Left ventricle myocardium superior (tissue), 1 donor: ENCODE measurements at regions not wholly inside any gene's neighbourhood (a gene's known extent, or its start where the extent isn't known, plus 50 kb on each side); places are given as distances from the start of the nearest gene placed in this dataset.
"Not testable (repeated sequence)": the region's sequence is repeated elsewhere in the genome, so short reads cannot be mapped to it uniquely, and the experiment has no call there.

ENCODE experiments used
- ATAC-seq: fragments of 200-7000 bp; cut with Tn5 transposase; one replicate; pipeline ENCODE4 v1.9.1; 2020; ENCODE audit warnings: mild to moderate bottlenecking, moderate library complexity
- DNase-seq: peaks from one replicate; pipeline ENCODE4 v3.0.0-alpha.2; 2020
- intact Hi-C: fragments of 100-400 bp; cut with micrococcal nuclease; formaldehyde crosslinking; loops from one replicate; pipeline ENCODE4 v1.11.0; 2022
- donor health status: DM: no; HTN: yes; CAD: no; lungs with severe emphysema.

DNA sequence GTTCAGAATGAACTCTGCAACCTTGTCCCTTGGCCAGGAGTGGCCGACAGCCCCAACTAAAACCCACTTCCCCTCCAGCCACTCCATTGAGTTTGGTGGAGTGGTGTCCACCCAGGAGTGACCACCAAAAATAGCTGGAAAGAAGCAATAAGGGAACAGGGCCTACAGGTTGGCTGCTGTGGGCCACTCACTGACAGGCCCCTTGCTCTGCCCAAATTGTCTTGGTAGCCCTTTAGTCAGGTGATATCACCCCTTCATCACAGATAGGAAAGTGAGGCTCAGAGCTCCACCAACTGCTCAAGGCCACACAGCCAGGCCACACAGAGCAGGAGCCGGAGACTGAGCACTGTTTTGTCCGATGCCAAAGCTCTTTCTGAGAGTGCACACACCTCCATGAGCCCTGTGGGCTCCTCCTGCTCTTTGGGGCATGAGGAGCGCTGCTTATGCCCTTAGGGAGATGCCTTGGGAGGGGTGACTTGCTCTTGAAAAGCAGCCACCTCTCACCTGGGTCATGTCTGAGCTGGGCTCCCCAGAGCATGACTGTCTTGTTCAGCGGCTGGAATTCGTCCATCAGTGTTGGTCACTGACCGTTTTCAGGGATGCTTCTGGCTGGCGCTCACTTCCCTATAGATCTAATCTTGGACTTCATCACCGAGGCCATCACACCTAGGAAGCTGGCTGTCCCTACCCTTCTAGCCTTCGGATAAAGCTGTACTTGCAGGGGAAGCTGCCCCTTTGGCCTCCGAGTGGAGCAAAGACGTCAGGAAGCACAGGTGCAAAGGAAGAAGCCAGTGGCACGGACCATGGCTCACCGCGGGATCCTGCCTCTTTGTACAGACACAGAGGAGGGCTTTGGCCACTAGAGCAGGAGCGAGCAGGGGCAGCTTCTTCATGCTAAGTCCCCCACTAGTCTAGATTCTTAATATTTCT lies 186.0 kb upstream of the ZNF469 start:
- intact Hi-C loops = no loop called here

DNA sequence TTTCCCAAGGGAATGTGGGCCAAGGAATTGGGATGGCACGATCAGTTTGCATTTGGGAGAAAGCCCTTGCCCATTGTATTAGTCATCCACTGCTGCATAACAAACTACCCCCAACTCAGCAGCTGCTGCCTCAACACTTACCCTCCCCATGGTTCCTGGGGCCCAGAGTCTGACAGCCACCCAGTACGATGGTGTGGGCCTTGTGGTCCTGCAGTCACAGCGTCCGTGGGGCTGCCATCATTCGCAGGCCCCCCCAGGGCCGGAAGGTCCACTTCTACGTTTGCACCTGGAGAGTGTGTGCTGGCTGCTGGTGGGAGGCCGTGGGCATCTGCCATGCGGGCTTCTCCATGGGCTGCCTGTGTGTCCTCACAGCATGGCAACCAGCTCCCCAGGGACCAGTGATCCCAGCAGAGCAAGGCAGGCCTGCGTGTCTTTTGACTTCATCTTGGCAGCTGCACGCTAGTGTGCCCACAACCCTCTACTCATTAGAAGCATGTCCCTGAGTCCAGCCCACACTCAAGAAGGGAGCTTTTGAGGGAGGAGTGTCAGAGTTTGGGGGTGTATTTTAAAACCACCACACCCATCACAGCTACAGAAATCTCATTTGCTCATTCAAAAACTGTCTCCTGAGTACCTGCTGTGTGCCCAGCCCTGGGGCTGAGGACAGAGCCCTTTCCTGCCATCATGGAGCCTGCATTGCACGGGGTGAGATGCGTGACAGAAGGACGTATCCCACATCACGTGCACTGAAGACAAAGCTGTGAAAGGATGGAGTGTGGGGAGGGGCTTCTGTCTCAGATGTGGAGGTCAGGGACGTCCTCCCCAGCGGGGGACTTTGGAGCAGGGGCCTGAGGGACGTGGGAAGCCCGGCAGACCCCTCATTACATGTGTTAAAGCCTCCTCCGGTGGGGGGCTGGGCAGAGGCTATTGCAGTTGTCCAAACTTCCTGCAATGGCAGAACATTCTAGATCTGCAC lies 185.0 kb upstream of the ZNF469 start:
- intact Hi-C loops = no loop called here
- ATAC-seq (no peak), DNase-seq (no peak)

More for the DNA sequence above, 186.0 kb upstream of the ZNF469 start:
- DNase-seq = no peak
- no peak for ATAC-seq

DNA sequence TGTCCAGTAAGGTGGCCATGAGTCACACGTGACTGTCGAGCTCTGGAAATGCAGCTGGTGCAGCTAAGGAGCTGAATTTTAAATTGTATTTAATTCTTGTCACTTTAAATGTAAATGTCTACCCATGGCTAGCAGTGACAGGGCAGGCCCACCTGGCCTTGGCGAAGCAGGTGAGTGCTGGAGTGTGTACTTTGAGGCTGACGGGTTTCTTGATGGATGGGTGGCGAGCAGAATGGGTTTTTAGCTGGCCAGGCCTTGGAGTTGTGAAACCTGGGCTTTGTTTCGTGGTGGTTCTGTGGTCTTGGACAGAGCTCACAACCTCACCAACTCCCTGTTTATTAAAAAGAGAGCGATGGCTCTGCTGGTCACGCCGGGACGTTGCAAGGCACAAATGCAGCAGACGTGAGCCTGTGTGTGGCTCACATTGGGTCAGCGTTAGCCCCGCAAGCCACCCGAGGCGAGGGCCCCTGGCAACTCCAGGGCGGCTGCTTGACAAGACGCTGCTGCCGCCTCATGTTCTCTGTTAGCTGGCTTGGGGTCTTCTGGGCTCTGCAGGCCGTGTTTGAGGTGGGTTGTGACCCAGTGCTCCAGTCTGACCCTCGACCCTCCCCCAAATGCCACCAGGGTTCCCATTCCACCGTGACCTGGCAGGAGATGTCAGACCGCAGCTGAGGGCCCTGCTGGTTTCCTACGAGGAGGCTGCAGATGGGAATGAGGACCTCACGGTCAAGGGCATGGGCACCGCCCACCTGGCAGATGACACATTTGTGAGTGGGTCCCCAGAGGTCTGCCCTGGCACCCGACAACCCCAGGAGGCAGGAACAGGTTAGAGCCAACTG lies 184.1 kb upstream of the ZNF469 start:
- intact Hi-C loops, DNase-seq, ATAC-seq: not testable (repeated sequence)

DNA sequence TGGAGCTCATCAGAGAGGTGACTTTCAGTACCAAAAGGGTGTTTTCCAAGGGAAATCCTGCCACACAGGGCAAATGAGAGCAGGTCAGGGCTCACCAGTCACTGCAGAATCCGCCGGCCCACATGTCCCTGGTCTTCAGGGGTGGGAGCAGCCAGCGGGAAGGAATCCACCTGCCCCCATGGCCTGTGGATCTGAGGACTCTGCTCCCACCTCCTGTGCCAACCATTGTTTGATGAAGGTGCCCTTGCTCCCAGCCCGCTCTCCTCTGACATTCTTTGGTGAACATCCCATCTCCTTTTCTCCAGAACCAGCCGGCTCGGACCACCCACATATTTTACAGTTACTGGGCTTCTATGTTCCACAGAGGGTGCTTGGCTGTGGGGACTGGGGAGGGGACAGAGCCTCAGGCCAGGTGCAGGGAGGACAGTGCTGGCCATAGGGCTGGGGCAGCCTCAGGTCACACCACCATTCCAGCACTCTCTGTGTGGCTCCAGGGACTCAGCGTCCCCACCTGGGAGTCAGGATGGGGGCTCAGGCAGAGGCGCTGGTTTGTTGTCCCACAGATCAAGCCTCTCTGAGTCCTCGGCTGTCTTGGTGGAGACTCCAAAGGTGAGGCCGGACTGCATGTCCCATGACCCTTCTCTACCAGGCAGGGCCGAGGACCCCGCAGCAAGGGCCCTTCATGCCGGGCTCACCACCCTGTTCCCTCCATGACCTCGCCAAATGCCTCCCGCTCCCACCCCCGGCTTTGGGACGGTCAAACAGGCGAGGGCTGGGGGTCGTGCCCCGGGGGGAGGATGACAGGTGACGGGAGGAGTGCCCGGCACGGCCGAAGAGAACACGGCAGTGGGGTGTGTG lies 183.2 kb upstream of the ZNF469 start:
- ATAC-seq, DNase-seq, intact Hi-C loops: not testable (repeated sequence)

DNA sequence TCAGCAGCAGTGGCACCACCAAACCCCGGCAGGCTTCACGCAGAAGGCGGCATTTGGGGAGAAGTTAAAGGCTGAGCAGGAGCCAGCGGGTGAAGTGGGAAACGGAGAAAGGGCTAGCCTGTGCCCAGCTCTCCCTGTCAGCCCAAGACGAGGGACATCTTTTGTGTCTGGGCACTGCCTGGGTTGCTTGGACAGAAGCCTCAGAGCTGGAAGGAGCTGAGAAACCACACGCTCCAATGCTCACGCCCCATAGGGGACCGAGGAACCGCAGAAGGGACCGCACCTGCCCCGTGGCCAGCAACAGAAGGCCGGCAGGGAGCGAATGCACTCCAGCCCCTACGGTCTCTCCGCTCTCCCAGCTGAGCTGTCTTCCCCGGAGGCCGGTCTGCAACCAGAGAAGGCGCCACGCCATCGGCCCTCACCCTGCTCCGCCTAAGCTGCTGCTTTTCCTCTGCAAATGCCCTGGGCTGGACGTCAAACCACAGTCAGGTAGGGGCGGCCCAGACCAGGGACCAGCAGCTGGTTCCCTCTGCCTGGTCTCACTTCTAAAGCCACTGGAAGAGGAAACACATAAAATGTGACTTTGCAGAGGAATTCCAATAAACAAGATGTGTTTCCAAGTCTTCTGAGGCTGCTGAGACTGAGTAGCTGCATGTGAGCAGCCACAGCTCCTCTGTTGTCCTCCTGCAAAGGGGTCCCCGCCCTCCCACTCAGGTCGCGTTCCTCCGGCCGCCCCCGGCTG lies 182.4 kb upstream of the ZNF469 start:
- DNase-seq, intact Hi-C loops: not testable (repeated sequence)
- peak; percentile 38 for ATAC-seq

DNA sequence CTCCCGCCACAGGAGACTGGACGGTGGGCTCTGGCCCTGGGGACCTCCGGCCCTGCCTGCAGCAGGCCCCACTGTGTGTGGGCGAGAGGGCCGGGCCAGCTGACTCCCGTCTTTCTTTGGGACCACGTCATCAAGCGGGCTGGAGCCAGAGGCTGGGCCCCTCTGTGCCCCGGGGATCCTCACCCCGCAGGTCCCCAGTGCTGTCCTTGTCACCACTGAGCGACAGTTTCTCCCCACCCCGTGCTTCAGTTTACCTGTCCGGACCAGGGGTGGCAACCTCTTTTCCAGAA lies 181.9 kb upstream of the ZNF469 start:
- intact Hi-C loops = no loop called here
- DNase-seq = no peak
- ATAC-seq = peak; percentile 26

DNA sequence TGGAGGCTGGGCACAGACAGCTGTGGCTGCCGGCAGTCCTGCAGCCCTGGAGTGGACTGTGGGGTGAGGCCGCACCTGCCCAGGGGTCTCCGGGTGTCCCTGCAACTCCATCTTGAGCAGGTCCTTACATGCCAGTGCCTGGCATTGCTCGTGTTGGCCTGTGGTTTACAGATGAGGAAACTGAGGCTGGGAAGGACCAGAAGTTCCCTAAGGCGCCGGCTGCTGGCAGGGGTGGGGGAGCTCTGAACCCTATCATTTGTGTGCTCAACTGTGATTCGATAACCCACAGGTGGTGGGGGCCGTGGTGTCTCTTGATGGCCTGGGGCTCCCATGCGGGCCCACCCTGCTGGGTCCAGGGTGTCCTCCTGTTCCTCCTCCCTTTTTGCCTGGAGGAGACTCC lies 181.1 kb upstream of the ZNF469 start:
- ATAC-seq, DNase-seq, intact Hi-C loops: not testable (repeated sequence)

DNA sequence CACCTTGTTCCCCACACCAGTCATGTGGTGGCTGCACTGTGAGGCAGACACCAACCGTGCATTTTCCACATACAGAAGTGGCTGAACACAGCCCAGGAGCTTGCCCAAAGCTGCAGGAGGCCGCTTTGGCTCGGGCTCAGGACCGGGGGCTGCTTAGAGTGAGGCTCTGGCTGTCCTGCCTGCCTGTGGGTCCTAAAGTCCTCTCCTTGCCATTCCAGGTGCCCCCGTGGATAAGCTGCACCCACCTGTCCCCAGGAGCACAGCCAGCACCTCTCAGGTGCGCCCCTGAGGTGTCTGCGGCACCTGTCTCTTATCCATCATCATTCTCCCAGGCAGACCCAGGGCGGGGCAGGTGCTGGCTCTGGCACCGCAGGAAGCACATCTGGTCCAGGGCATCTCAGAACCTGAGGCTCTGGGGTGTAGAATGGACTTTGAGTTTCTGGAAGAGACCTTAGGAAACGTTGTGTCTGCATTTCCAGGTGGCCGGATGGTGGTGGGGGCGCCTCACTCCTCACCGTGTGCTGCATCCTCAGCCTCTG lies 180.5 kb upstream of the ZNF469 start:
- ATAC-seq (no peak), DNase-seq (no peak)
- intact Hi-C loops = no loop called here

DNA sequence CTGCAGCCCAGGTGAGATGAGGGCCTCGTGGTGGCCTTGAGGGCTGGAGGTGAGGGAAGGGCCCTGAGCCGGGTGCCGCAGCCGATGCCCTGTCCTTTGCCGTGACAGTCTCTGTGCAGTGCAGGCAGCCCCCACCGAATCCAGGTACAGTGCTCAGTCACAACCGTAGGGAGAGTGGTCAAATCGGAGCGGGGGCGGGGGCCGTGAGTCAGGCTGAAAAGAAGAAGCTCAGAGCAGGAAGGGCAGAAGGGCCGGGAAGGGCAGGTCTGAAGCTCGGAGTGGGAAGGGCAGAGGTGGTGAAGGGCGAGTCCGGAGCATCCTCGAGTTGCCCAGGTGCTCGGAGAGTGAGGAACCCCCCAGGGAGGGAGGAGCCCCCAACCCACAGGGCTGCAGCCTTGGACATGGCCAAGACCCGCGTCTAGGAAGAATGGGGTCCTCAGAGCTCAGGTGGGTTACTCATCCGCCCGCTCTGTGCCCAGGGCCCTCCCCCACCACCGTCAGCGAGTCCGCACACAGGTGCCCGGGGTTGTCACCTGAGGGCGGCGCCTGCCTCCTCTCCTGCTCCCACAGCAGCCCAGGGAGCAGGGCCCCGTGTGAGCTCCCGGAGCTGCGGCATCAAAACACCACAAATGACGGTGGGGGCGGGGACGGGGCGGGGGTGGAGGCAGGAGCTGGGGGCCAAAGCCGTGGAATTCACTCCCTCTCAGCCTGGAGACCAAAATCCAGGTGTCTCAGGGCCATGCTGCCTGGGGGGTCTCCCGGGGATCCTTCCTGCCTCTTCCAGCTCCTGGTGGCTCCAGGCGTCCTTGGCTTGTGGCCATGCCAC lies 179.7 kb upstream of the ZNF469 start:
- DNase-seq, ATAC-seq, intact Hi-C loops: not testable (repeated sequence)

DNA sequence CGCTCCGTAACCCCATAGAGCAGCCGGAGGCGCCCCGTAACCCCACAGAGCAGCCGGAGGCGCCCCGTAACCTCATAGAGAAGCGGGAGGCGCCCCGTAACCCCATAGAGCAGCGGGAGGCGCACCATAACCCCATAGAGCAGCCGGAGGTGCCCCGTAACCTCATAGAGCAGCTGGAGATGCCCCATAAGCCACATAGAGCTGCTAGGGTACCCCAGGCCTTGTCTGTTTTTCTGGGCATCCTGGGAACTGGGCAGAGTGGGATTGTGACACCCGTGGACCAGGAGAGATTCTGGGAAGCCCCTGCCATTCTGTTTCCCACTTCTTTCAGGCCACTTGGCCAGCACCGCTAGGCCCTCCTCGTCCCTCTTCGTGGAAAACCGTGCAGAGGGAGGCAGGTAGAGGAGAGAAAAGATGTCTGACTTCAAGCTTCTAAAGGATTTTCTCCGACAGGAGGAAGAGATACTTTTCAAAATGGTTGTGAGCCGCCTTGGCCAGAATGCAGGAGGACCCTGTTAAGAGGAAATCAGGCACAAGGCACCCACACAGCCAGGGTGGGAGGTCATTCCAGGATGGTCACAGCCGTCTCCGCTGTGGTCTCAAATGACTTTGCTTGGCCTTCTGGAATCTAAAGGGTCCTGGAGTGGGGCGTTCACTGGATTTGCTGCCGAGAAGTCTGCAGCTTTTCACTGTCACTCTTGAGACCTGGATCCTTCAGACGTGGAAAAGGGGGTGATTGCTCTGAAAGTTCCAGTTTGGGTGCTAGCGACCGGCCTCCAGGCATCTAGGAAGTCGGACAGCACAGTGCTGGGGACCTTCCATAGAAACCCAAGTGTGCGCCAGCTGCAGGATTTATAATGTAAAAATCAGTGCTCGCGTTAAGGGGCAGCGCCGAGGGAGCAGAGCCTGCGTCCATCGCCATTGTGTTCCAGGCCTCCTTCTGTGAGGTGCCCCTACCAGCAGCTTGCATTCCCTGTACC lies 178.3 kb upstream of the ZNF469 start:
- intact Hi-C loops, ATAC-seq, DNase-seq: not testable (repeated sequence)

DNA sequence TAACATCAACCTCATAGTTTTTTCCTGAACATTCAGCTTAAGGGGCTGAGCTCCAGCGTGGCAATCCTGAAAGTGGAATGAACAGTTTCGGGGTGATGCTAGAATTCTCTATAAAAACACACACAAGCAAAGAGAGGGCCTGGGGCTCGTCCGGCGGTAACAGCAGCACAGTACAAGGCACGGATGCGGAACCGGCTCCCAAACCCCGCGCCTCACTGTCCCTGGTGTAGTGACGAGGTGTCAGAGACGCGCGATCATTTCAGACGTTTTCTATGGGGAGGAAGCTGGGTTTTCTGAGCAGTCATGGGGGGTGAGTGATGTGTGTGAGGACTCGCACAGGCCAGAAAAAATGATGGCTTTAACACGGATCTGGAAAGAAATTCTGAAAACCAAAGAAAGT lies 177.3 kb upstream of the ZNF469 start:
- ATAC-seq, DNase-seq, intact Hi-C loops: not testable (repeated sequence)

DNA sequence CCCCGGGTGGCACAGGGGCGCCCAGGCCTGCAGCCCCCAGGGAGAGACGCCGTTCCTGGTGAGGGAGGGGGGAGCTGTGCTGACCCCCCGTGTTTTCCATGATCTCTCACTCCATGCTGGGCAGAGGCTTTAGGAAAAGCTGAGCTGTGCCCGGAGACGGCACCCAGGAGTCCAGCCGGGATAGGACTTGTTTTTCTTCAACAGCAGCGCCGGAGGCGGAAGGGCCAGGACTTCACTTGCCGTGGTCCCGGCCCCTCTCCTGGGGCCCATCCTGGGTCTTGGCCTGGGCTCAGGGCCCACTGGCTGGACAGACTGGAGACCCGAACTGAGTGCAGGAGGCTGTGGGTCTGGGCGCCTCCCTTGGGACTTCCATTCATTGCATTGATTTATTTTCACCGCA lies 176.8 kb upstream of the ZNF469 start:
- ATAC-seq, DNase-seq, intact Hi-C loops: not testable (repeated sequence)

DNA sequence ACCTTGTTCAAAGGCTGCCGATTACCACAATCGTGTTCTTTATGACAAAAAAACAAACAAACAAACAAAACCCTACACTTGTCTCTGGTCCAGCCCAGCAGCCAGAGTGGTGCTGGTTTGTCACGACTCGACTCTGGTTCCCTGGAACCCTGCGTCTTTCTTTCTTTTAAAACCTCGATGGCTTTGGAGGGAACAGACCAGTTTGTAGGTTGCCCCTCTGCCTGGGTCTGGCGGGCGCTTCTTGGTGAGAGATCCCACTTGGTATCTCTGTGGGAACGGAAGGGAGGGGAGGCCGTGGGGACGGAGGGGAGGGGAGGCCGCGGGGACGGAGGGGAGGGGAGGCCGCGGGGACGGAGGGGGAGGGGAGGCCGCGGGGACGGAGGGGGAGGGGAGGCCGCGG lies 176.2 kb upstream of the ZNF469 start:
- intact Hi-C loops, DNase-seq, ATAC-seq: not testable (repeated sequence)

DNA sequence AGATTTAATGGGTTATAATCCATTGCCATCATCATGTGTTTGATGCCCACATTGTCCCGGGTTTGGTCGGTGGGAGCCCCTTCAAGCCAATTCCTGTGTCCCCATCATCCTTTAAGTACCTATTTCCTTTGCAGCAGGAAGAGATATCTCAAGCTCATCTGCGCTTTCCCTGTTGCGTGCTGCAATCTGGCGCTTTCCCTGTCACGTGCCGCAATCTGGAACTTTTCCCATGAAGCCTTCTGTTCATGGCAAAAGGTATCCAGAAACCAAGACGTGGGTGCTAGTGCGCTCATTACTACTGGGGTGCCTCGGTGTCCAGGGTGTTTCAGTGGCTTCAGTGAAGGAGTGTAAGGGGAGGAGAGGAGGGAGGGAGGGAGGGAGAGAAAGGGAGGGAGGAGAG lies 174.6 kb upstream of the ZNF469 start:
- no peak for ATAC-seq
- DNase-seq = no peak
- intact Hi-C loops = no loop called here

DNA sequence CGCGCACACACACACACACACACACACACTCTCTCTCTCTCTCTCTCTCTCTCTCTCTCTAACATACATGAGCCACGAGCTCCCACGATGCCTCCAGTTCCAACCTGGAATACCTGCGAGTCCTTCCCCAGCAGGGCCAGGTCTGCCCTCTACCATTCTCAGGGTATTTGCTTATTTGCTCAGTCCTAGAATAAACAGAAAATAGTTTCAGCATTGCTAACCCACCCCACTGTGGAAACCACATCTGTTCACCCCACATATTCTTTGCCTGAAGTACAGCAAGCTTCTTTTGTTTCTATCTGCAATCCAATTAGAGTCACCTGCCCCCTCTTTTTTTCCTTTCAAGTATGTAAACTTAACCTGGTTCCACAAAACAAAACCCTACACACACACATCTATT lies 174.0 kb upstream of the ZNF469 start:
- intact Hi-C loops, ATAC-seq, DNase-seq: not testable (repeated sequence)
